ENCODE measurements at regions not wholly inside any gene's neighbourhood (a gene's known extent, or its start where the extent isn't known, plus 50 kb on each side); places are given as distances from the start of the nearest gene placed in this dataset.
"Not testable (repeated sequence)": the region's sequence is repeated elsewhere in the genome, so short reads cannot be mapped to it uniquely, and the experiment has no call there.

DNA sequence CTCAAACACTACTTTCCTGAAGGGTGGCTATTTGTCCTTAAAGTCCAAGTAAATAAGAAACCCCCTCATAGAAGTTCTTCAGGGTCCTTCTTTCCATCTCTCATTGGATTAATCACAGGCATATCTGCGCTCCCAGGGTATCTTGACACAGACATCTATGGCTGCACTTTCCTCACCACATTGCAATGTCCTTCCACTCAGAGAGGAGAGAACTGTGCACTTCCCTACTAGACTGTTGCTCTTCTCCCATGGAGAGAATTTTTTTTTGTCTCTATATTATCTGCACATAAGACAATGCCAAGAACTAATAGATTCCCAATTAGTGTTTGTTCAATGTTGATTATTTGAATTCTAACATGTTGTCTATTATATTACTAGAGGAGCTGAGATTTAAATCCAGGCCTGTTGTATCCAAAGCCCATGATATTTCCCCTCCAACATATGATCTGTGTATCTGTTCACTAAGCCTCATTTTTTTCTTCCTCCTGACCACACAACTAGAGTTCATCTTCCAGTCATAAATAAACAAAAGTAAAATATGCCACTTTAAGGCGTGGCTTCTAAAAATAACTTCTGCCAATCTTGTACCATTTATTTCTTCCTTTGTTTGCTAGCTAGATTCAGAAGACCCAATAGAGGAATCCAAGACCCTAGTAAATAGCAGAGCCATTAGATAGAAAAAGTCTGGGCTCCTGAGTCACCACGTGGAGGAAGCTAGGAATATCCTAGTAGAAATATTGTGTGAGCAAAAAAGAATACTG lies 61.5 kb upstream of the FAM241A start:
- DNase-seq (ENCODE audit: low read depth): peak; percentile 22

DNA sequence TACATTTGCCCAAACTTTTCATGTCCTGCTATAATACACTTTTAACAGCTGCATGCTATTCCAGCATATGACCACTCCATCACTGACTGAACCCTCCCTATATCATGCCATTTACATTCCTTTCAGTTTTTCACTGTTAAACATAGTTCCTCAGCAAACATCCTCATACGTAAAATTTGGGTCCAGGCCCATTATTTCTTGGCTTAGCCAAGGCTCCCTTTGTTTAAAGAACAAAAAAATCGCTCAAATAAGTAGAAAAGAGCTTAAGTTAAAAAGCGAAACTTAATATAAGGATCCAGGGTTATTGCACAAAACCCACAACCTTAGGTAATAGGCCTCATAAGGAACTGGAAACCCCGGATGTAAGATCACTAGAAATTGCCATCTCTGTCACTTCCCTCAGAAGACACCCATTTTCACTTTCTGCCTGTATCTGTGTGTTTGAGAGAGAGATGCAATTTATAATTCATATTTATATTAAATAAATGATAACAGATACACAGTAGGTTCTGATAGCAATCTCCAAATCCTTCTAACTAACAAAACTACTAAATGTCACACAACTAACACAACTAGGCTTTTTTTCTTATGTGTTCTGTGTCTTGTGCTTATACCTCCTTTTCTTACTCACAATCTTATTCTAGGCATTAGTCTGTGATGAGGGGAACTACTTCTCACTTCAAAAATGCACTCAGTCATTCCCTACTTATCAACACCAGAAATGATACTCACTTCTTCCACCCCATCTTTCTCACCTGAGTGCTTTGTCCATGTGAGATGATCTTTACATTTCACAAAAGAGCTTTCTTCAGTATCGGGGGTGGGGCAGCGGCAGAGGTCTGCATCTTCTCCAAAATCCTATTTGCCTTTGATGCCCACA lies 59.9 kb upstream of the FAM241A start:
- no peak for DNase-seq (ENCODE audit: low read depth)

DNA sequence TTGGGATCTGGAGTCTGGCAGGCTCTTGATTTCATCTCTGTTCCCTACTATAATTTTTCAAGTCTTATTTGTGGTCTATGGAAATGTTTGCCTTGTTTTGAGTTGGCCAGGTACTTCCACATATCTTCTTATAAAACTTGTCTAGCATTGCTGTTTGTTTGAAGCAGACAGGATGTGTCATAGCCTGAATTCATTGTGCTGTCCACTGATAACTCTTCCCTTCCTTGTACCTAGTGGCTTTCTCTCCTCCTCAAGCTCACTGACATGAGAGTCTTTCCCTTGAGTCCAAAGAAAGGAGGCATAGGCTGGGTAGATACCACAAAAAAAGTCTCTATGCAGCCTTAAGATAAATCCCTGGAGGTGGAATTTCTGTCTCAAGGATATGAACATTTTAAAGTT lies 59.2 kb upstream of the FAM241A start:
- no peak for DNase-seq (ENCODE audit: low read depth)

DNA sequence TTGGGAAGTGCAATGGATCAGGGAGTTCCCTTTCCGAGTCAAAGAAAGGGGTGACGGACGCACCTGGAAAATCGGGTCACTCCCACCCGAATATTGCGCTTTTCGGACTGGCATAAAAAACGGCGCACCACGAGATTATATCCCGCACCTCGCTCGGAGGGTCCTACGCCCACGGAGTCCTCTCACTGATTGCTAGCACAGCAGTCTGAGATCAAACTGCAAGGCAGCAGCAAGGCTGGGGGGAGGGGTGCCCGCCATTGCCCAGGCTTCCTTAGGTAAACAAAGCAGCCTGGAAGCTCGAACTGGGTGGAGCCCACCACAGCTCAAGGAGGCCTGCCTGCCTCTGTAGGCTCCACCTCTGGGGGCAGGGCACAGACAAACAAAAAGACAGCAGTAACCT lies 58.6 kb upstream of the FAM241A start:
- not testable (repeated sequence) for DNase-seq (ENCODE audit: low read depth)

DNA sequence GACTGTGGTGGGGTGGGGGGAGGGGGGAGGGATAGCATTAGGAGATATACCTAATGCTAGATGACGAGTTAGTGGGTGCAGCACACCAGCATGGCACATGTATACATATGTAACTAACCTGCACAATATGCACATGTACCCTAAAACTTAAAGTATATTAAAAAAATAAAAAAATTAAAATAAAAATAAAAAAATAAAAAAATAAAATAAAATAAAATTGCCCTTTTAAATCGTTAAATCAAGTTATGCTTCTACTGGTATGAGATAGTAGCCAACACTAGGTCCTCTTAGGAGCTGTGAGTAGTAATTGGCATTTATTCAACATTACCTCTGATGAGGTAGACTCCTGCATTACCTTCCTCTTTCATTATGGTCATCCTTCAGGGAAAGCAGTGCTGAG lies 52.9 kb upstream of the FAM241A start:
- not testable (repeated sequence) for DNase-seq (ENCODE audit: low read depth)

DNA sequence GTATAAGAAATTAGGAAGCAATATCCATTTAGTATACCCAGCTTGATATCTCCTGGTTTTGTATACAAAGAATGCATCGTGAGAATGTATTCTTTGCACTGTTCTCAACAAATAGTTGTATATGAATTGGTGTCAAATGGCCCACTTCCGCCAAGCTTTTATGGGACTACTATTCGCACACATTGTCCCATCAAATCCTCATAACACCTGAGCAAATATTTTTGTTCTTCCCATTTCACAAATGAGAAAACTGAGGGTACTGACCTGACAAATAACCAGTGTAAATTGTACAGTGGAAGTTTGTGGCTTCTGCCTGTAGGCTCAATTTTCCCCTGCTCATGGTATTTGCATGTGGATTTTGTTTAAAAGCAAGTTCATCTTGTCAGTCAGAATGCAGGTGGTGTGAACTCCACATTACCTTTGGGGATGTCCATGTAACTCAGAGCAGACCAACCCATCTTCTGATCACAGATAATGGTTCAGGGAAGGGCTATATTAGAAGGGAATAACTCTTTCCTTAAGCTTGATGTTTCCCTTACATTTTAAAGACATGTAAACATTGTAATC lies 51.5 kb upstream of the FAM241A start:
- no peak for DNase-seq (ENCODE audit: low read depth)

DNA sequence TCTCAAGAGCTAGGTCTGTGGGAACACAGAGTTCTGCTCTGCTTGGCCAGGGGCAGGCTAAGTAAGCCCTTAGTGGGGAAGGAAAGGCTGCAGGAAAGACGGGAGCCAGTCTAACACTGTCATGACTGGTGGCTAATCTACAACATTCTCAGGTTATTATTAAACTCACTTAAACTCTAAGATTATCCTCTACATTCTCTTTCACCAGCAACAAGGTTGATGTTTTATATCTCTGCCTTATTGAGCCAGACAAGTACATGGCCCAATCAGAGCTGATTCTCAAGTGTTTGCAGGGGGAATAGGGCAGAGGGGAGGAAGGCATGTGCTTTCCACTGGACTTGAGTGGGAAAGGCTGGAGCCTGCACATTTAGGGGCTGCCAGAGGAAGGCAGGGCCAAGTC lies 50.9 kb upstream of the FAM241A start:
- DNase-seq (ENCODE audit: low read depth): no peak

All from non-pigmented ciliary epithelial cell (primary cell).